Heart right ventricle (tissue), 16 donors: ENCODE measurements at regions not wholly inside any gene's neighbourhood (a gene's known extent, or its start where the extent isn't known, plus 50 kb on each side); places are given as distances from the start of the nearest gene placed in this dataset.
A peak's percentile ranks its signal among the peaks of the same experiment; 100 is the strongest.

ENCODE experiments used
- ATAC-seq, 8 donors: fragments of 200-7000 bp; cut with Tn5 transposase; one replicate each; pipeline ENCODE4 v1.9.1; 2020; ENCODE audit warnings: mild to moderate bottlenecking in 8 of 8, moderate library complexity in 8 of 8, moderate number of reproducible peaks in 1 of 8
- DNase-seq, 2 donors: peaks; one replicate each; pipeline ENCODE4 v3.0.0-alpha.2; 2020
- H3K27ac ChIP-seq, 10 donors: fragments of 200-600 bp; sonication (generic) in 2 of 10; one replicate each; pipeline versions ENCODE4 v1.5.0 to v1.8.0; 2020 to 2022; ENCODE audit warnings: mild to moderate bottlenecking in 3 of 10
- H3K27me3 ChIP-seq, 7 donors: fragments of 200-600 bp; one replicate each; pipeline ENCODE4 v1.8.0; 2021 to 2022; ENCODE audit warnings: mild to moderate bottlenecking in 2 of 7
- H3K36me3 ChIP-seq, 9 donors: fragments of 200-600 bp; sonication (generic) in 1 of 9; one replicate each; pipeline versions ENCODE4 v1.5.0 to v1.8.0; 2020 to 2022; ENCODE audit warnings: mild to moderate bottlenecking in 2 of 9
- H3K4me1 ChIP-seq, 9 donors: fragments of 200-600 bp; sonication (generic) in 1 of 9; one replicate each; pipeline versions ENCODE4 v1.5.0 to v1.8.0; 2020 to 2022; ENCODE audit warnings: mild to moderate bottlenecking in 4 of 9
- H3K4me3 ChIP-seq, 10 donors: fragments of 200-600 bp; sonication (generic) in 2 of 10; one replicate each; pipeline versions ENCODE4 v1.5.0 to v1.8.0; 2020 to 2022; ENCODE audit warnings: mild to moderate bottlenecking in 7 of 10, moderate library complexity in 2 of 10
- H3K9me3 ChIP-seq, 11 donors: fragments of 200-600 bp in 10 of 11; sonication (generic) in 2 of 11; one replicate each; pipeline versions ENCODE4 v1.5.0 to v1.8.0; 2013 to 2022; ENCODE audit warnings: mild to moderate bottlenecking in 2 of 11, control low read depth in 1 of 11, moderate library complexity in 1 of 11
- CTCF ChIP-seq, 9 donors: fragments of 200-600 bp; sonication (generic) in 2 of 9; IDR thresholded peaks; one replicate each; pipeline versions ENCODE4 v1.5.0 to v1.8.0; 2021 to 2022; ENCODE audit warnings: antibody characterized with exemption in 9 of 9, mild to moderate bottlenecking in 5 of 9, moderate library complexity in 1 of 9
- WGBS, 2 donors: extraction: QIAGEN DNeasy Blood & Tissue Kit; methylation state at CpG; one replicate each; pipeline ENCODE4 v1.1.7; 2013; ENCODE audit warnings: inconsistent platforms in 1 of 2; 5-methylcytosine and 5-hydroxymethylcytosine counted together
- intact Hi-C, 10 donors: fragments of 100-400 bp; cut with DNase I; formaldehyde crosslinking; loops; one replicate each; pipeline versions ENCODE4 v1.11.1 to v1.14.2; 2022
- donor health status: Arrhythmogenic right ventricular cardiomyopathy.
- donor health status: ischemic (EF 13 %, LVEDD 7.1; RV severe dilation, severe dysfunction).
- donor health status: healthy with polysubstance abuse.
- donor health status: DM: no; HTN: yes; CAD: no.
- donor health status: DM: no; HTN: no; CAD: no.
- donor health status: ischemic (EF 25% LVEDD 6.9; RV normal size, moderate dysfunction).
- donor health status: ischemic (EF 25% LVEDD 5.7; RV mildly dilated, moderate dysfunction).
- donor health status: healthy.
- donor health status: DM: yes; HTN: yes; CAD: no.
- donor health status: Ischemic cardiomyopathy.
- donor health status: ischemic (EF 35%, LVEDD 5.7; RV mildly dilated, moderate dysfunction).
- donor health status: nonischemic (EF 11% LVEDD 7.7; RV severe dilation, severe dysfunction).
- donor health status: DM: yes; HTN: yes; CAD: no.
- donor health status: PGD.
- donor health status: ischemic (EF 29% LVEDD 5.4; RV normal size, mild dysfunction).
- donor health status: nonischemic (EF 23%, LVEDD 6.1; RV moderate dilation, normal function).

- WGBS, 2 donors = 90 to 94% methylated on average over 1 of the region's 1 CpG
- ATAC-seq (no peak), DNase-seq (no peak)
- Histone ChIP-seq H3K27me3 (no peaks in the 10 kb centered on the region), H3K27ac (no peak overlapping the region), H3K4me1 (no peaks in the 10 kb centered on the region), H3K36me3 (peaks cover 0 to 9% (median 0%) of the 10 kb centered on the region in 9 donors), H3K9me3 (no peaks in the 10 kb centered on the region), H3K4me3 (no peak overlapping the region)
- intact Hi-C loops = no loop called here
- no peak for TF ChIP-seq CTCF (IDR thresholded peaks at IDR 0.05)
These were observed 405.2 kb downstream of the KLF12 start for GRCh38 chr13:73729046-73729445.

GRCh38 chr13:73722120-73722519 lies 412.1 kb downstream of the KLF12 start:
- peaks cover 0 to 14% (median 9%) of the 10 kb centered on the region in 9 donors for H3K4me1 ChIP-seq
- ATAC-seq = no peak
- DNase-seq = no peak
- 61 to 64% methylated on average over 1 of the region's 1 CpG for WGBS, 2 donors
- intact Hi-C loops = no loop called here
- H3K36me3 ChIP-seq = no peaks in the 10 kb centered on the region
- no peak overlapping the region for H3K4me3 ChIP-seq
- H3K27me3 ChIP-seq = no peaks in the 10 kb centered on the region
- TF ChIP-seq CTCF (IDR thresholded peaks at IDR 0.05) = peak in 4 of 9 donors; percentile 14 to 30 (median 23)
- H3K9me3 ChIP-seq = no peaks in the 10 kb centered on the region
- H3K27ac ChIP-seq = no peak overlapping the region

GRCh38 chr13:73721571-73721970 lies 412.6 kb downstream of the KLF12 start:
- H3K4me3 ChIP-seq = no peak overlapping the region
- ATAC-seq = no peak
- no peak for DNase-seq
- H3K27me3 ChIP-seq = no peaks in the 10 kb centered on the region
- H3K36me3 ChIP-seq = no peaks in the 10 kb centered on the region
- no peak for TF ChIP-seq CTCF (IDR thresholded peaks at IDR 0.05)
- H3K27ac ChIP-seq = no peak overlapping the region
- H3K9me3 ChIP-seq = no peaks in the 10 kb centered on the region
- H3K4me1 ChIP-seq = peaks cover 0 to 15% (median 9%) of the 10 kb centered on the region in 9 donors
- 99% methylated on average over 4 of the region's 4 CpGs for WGBS, 2 donors
- intact Hi-C loops = no loop called here

GRCh38 chr13:73720216-73720840 lies 413.9 kb downstream of the KLF12 start:
- H3K4me1 ChIP-seq = peaks cover 0 to 20% (median 9%) of the 10 kb centered on the region in 9 donors
- ATAC-seq (no peak), DNase-seq (no peak)
- H3K4me3 ChIP-seq = no peak overlapping the region
- intact Hi-C loops = no loop called here
- no peak for TF ChIP-seq CTCF (IDR thresholded peaks at IDR 0.05)
- no peak overlapping the region for H3K27ac ChIP-seq
- H3K9me3 ChIP-seq = no peaks in the 10 kb centered on the region
- no peaks in the 10 kb centered on the region for H3K27me3 ChIP-seq
- 91 to 95% methylated on average over 5 of the region's 5 CpGs for WGBS, 2 donors
- H3K36me3 ChIP-seq = peaks cover 0 to 4% (median under 1%) of the 10 kb centered on the region in 9 donors
